CD14-positive monocyte (primary cell): ENCODE measurements at regions not wholly inside any gene's neighbourhood (a gene's known extent, or its start where the extent isn't known, plus 50 kb on each side); places are given as distances from the start of the nearest gene placed in this dataset.

Experiments used
- DNase-seq, 3 donors: peaks; one replicate each; pipeline ENCODE4 v3.0.0-alpha.2; 2011 to 2022
- H2AFZ ChIP-seq: 2 replicates; pipeline ENCODE4 v1.6.0; 2012; ENCODE audit warnings: mild to moderate bottlenecking, low read depth, low read length, inconsistent platforms; ENCODE audit not compliant: insufficient read depth, poor library complexity, severe bottlenecking
- H3K27ac ChIP-seq, 2 donors: 1 replicate in 1 of 2; 2 replicates in 1 of 2; pipeline ENCODE4 v1.5.1; 2012 to 2013; ENCODE audit warnings: low read length in 2 of 2, control low read depth in 1 of 2, inconsistent platforms in 1 of 2, low read depth in 1 of 2, mild to moderate bottlenecking in 1 of 2
- H3K27me3 ChIP-seq, 2 donors: one replicate each; pipeline versions ENCODE4 v1.6.0 to v1.6.1; 2011 to 2013; ENCODE audit warnings: low read length in 2 of 2; ENCODE audit not compliant: control insufficient read depth in 2 of 2, insufficient read depth in 2 of 2
- H3K36me3 ChIP-seq, 2 donors: replicated peaks in 1 of 2; 1 replicate in 1 of 2; 2 replicates in 1 of 2; pipeline versions ENCODE4 v1.5.1 to v1.6.1; 2012 to 2013; ENCODE audit warnings: low read length in 2 of 2, control low read depth in 1 of 2, inconsistent platforms in 1 of 2, mild to moderate bottlenecking in 1 of 2; ENCODE audit not compliant: insufficient read depth in 2 of 2, control insufficient read depth in 1 of 2
- H3K4me1 ChIP-seq, 2 donors: 1 replicate in 1 of 2; 2 replicates in 1 of 2; pipeline versions ENCODE4 v1.5.1 to v1.6.1; 2012 to 2013; ENCODE audit warnings: low read length in 2 of 2, control low read depth in 1 of 2, inconsistent platforms in 1 of 2, mild to moderate bottlenecking in 1 of 2, moderate library complexity in 1 of 2; ENCODE audit not compliant: insufficient read depth in 2 of 2, control insufficient read depth in 1 of 2
- H3K4me2 ChIP-seq: replicated peaks from 2 replicates; pipeline ENCODE3; 2012; ENCODE audit warnings: low read length, moderate library complexity, mild to moderate bottlenecking; ENCODE audit not compliant: poor library complexity, severe bottlenecking; ENCODE audit errors: extremely low read depth
- H3K4me3 ChIP-seq, 3 experiments: fragments of 200-600 bp in 1 of 3; sonication (generic) in 1 of 3; replicated peaks in 1 of 3; 1 replicate in 2 of 3; 2 replicates in 1 of 3; pipeline ENCODE4 v1.5.1; 2011 to 2013; ENCODE audit warnings: low read length in 3 of 3, mild to moderate bottlenecking in 3 of 3, control low read depth in 2 of 3, low read depth in 2 of 3, inconsistent platforms in 1 of 3, moderate library complexity in 1 of 3
- H3K79me2 ChIP-seq: 2 replicates; pipeline ENCODE4 v1.6.0; 2012; ENCODE audit warnings: mild to moderate bottlenecking, control low read depth, inconsistent platforms, low read length, moderate library complexity; ENCODE audit not compliant: insufficient read depth
- H3K9ac ChIP-seq: 2 replicates; pipeline ENCODE4 v1.6.0; 2017; ENCODE audit warnings: low read length, mild to moderate bottlenecking; ENCODE audit not compliant: insufficient read depth, poor library complexity, severe bottlenecking
- H3K9me3 ChIP-seq, 2 donors: replicated peaks in 1 of 2; 1 replicate in 1 of 2; 2 replicates in 1 of 2; pipeline versions ENCODE4 v1.5.1 to v1.6.1; 2012 to 2013; ENCODE audit warnings: low read length in 2 of 2, control low read depth in 1 of 2; ENCODE audit not compliant: control insufficient read depth in 1 of 2, insufficient read depth in 1 of 2
- H4K20me1 ChIP-seq: 2 replicates; pipeline ENCODE4 v1.6.0; 2012; ENCODE audit warnings: mild to moderate bottlenecking, low read length, control low read depth, moderate library complexity; ENCODE audit not compliant: insufficient read depth
- H3K27ac Mint-ChIP-seq, 7 donors: one replicate each; pipeline ENCODE4 v1.8.0; 2020; ENCODE audit warnings: mild to moderate bottlenecking in 7 of 7, mixed read lengths in 7 of 7, moderate library complexity in 6 of 7, inconsistent platforms in 2 of 7
- H3K27me3 Mint-ChIP-seq, 3 donors: one replicate each; pipeline ENCODE4 v1.8.0; 2021 to 2022; ENCODE audit warnings: low read depth in 3 of 3, mild to moderate bottlenecking in 3 of 3, mixed read lengths in 3 of 3, moderate library complexity in 3 of 3, inconsistent platforms in 1 of 3
- H3K36me3 Mint-ChIP-seq, 2 donors: one replicate each; pipeline ENCODE4 v1.8.0; 2020; ENCODE audit warnings: mixed read lengths in 2 of 2, inconsistent platforms in 1 of 2, mild to moderate bottlenecking in 1 of 2
- H3K4me1 Mint-ChIP-seq: one replicate; pipeline ENCODE4 v1.8.0; 2020; ENCODE audit warnings: mild to moderate bottlenecking, mixed read lengths
- H3K4me3 Mint-ChIP-seq, 2 donors: one replicate each; pipeline ENCODE4 v1.8.0; 2020; ENCODE audit warnings: mild to moderate bottlenecking in 2 of 2, mixed read lengths in 2 of 2, moderate library complexity in 1 of 2
- H3K9me3 Mint-ChIP-seq, 7 donors: one replicate each; pipeline ENCODE4 v1.8.0; 2020 to 2022; ENCODE audit warnings: mixed read lengths in 7 of 7, mild to moderate bottlenecking in 6 of 7, moderate library complexity in 6 of 7, inconsistent platforms in 2 of 7
- WGBS: methylation state at CpG from one replicate; pipeline ENCODE4 v1.1.5; 2013; ENCODE audit warnings: missing lambda C conversion rate; ENCODE audit not compliant: insufficient coverage; 5-methylcytosine and 5-hydroxymethylcytosine counted together
- intact Hi-C, 2 donors: fragments of 100-400 bp; cut with micrococcal nuclease; formaldehyde crosslinking; loops; one replicate each; pipeline versions ENCODE4 v1.15.0 to v1.15.1; 2023
- TF ChIP-seq, protein P1 (sequence below): fragments of 200-600 bp; IDR thresholded peaks from one replicate; pipeline ENCODE4 v1.8.0; 2022; ENCODE audit warnings: antibody characterized with exemption, mild to moderate bottlenecking

DNA sequence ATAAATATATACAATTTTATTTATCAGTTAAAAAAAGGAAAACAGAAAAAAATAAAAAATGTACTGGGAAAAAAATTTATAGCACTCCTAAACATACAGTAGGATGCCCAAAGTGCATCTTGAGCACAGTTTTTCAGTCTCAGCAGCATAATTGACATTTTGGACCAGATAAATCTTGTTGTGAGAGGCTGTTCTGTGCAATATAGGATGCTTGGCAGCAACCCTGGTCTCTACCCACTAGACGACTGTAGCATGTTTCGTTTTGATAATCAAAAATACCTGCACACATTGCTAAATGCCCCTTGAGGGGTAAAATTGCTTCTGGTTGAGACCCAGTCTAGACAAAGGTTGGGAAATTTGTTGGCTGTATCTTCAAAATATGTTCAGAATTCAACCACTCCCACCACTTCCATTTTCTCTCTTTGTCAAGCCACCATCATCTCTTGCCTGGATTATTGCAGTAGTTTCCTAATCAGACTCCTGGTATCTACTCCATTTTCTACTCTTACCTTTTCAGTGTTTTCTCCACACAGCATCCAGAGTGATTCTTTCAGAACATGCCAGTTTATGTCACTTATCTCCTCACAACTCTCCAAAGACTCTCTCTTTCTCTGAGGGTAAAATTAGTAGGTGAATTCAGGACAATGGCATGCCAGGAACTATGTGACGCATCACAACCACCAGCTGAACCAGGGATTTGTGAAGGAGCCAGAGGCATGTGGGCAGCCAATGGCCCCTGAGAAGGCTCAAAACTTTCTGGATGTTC is 91.4 kb downstream of the GPR85 start:
- Mint-ChIP-seq H3K36me3 (no peaks in the 10 kb centered on the region), H3K4me3 (no peak overlapping the region), H3K27me3 (peaks cover 0 to 3% (median 0%) of the 10 kb centered on the region in 3 donors), H3K9me3 (peaks cover 0 to 4% (median 0%) of the 10 kb centered on the region in 7 donors), H3K4me1 (no peaks in the 10 kb centered on the region), H3K27ac (no peak overlapping the region)
- Histone ChIP-seq H3K36me3 (no peaks in the 10 kb centered on the region), H3K4me3 (no peak overlapping the region), H4K20me1 (no peaks in the 10 kb centered on the region), H3K27me3 (no peaks in the 10 kb centered on the region), H3K4me1 (no peaks in the 10 kb centered on the region), H3K27ac (no peak overlapping the region), H3K4me2 (no peak overlapping the region), H3K9me3 (no peaks in the 10 kb centered on the region), H3K79me2 (no peaks in the 10 kb centered on the region), H3K9ac (no peak overlapping the region), H2AFZ (no peak overlapping the region)
- TF ChIP-seq, protein P1, sequence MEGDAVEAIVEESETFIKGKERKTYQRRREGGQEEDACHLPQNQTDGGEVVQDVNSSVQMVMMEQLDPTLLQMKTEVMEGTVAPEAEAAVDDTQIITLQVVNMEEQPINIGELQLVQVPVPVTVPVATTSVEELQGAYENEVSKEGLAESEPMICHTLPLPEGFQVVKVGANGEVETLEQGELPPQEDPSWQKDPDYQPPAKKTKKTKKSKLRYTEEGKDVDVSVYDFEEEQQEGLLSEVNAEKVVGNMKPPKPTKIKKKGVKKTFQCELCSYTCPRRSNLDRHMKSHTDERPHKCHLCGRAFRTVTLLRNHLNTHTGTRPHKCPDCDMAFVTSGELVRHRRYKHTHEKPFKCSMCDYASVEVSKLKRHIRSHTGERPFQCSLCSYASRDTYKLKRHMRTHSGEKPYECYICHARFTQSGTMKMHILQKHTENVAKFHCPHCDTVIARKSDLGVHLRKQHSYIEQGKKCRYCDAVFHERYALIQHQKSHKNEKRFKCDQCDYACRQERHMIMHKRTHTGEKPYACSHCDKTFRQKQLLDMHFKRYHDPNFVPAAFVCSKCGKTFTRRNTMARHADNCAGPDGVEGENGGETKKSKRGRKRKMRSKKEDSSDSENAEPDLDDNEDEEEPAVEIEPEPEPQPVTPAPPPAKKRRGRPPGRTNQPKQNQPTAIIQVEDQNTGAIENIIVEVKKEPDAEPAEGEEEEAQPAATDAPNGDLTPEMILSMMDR: no peak
- intact Hi-C loops: no loop called here
- no peak for DNase-seq
- 100% methylated on average over 3 of the region's 3 CpGs for WGBS

DNA sequence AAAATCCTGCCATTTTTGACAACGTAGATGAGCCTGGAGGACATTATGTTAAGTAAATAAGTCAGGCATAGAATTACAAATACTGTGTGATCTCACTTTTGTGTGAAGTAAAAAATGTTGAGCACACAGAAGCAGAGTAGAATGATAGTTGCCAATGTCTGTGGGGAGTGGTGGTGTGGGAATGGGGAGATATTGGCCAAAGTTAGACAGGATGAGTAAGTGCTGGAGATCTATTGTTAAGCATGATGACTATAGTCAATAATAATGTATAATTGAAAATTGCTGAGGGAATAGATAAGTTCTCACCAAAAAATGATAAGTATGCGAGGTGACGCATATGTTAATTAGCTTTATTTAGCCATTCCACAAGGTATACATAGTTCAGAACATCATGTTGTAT is 92.0 kb downstream of the GPR85 start:
- H3K9me3 ChIP-seq: no peaks in the 10 kb centered on the region

More for the DNA sequence above, 92.0 kb downstream of the GPR85 start:
- Mint-ChIP-seq H3K4me3 (no peak overlapping the region), H3K36me3 (no peaks in the 10 kb centered on the region), H3K27me3 (peaks cover 0 to 3% (median 0%) of the 10 kb centered on the region in 3 donors), H3K4me1 (no peaks in the 10 kb centered on the region), H3K27ac (no peak overlapping the region), H3K9me3 (peaks cover 0 to 4% (median 0%) of the 10 kb centered on the region in 7 donors)
- Histone ChIP-seq H4K20me1 (no peaks in the 10 kb centered on the region), H3K9ac (no peak overlapping the region), H3K4me3 (no peak overlapping the region), H3K27ac (no peak overlapping the region), H3K79me2 (no peaks in the 10 kb centered on the region), H2AFZ (no peak overlapping the region), H3K4me2 (no peak overlapping the region), H3K27me3 (no peaks in the 10 kb centered on the region), H3K36me3 (no peaks in the 10 kb centered on the region), H3K4me1 (no peaks in the 10 kb centered on the region)
- intact Hi-C loops: no loop called here
- TF ChIP-seq, protein P1: no peak
- no CpG with 5 or more reads among the region's 3 CpGs for WGBS
- no peak for DNase-seq
